ENCODE measurements at regions not wholly inside any gene's neighbourhood (a gene's known extent, or its start where the extent isn't known, plus 50 kb on each side); places are given as distances from the start of the nearest gene placed in this dataset.

DNA sequence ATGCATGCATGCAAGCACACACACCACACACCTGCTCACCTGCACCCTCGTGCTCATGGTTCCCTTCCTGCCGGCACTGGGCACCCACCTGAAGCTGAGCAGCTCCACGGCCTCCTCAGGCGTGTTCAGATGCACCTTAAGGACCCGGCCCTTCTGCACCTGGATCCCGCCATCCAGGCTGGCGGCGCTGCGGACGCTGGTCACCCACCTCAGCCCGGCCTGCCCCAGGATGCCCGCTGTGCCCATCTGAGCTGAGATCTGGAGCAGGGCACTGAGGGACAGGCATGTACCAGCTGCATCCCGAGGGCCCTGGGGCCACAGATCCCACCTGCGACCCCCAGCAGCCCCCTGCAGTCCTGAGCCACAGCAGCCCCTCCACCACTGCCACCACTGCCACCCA, 110.0 kb downstream of the LITAF start:
- no peak for DNase-seq (ENCODE audit: low spot score)
- TF ChIP-seq, protein P1, sequence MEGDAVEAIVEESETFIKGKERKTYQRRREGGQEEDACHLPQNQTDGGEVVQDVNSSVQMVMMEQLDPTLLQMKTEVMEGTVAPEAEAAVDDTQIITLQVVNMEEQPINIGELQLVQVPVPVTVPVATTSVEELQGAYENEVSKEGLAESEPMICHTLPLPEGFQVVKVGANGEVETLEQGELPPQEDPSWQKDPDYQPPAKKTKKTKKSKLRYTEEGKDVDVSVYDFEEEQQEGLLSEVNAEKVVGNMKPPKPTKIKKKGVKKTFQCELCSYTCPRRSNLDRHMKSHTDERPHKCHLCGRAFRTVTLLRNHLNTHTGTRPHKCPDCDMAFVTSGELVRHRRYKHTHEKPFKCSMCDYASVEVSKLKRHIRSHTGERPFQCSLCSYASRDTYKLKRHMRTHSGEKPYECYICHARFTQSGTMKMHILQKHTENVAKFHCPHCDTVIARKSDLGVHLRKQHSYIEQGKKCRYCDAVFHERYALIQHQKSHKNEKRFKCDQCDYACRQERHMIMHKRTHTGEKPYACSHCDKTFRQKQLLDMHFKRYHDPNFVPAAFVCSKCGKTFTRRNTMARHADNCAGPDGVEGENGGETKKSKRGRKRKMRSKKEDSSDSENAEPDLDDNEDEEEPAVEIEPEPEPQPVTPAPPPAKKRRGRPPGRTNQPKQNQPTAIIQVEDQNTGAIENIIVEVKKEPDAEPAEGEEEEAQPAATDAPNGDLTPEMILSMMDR (IDR thresholded peaks at IDR 0.05; ENCODE audit: extremely low read depth, missing control alignments): no peak

DNA sequence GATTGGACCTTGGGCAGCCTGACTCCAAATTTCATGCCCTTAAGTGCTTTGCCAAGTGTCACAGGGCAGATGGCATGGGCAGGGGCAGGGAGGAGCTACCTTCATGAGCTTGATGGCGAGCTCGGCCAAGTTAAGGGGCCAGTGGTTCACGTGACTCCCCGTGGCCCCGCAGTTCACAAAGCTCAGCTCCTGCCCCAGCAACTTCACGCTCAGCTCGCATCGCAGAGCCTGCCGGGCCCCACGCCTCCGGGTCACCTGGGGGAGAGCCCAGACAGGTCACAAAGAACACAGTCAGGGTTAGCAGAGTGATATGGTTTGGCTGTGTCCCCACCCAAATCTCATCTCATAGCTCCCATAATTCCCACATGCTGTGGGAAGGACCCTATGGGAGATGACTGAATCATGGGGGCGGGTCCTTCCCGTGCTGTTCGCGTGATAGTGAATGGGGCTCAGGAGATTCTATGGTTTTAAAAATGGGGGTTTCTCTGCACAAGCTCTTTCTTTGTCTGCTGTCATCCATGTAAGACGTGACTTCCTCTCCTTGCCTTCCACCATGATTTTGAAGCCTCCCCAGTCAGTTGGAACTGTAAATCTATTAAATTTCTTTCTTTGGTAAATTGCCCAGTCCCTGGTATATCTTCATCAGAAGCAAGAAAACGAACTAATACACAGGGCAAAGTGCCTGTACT, 108.1 kb downstream of the LITAF start:
- DNase-seq (ENCODE audit: low spot score): no peak
- TF ChIP-seq, protein P1 (IDR thresholded peaks at IDR 0.05; ENCODE audit: extremely low read depth, missing control alignments): no peak

DNA sequence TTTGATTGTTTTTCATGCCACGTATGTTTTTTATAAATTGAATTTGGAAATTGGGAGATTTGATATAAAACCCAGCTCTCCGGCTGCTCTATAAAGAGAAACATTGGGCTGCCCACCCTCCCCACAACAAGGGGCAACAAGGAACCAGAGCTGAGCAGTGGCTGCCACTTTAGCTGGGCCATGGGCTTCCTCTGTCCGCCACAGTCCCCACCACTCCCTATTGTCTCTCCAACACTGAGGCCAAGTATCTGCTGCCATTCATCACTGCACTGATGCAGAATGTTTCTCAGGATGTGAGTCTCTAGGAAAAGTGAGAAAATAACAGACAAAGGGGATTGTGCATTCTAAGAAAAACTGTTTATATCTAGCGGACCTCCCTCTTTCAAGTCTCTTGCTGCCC, 106.8 kb downstream of the LITAF start:
- no peak for DNase-seq (ENCODE audit: low spot score)
- TF ChIP-seq, protein P1 (IDR thresholded peaks at IDR 0.05; ENCODE audit: extremely low read depth, missing control alignments): no peak

DNA sequence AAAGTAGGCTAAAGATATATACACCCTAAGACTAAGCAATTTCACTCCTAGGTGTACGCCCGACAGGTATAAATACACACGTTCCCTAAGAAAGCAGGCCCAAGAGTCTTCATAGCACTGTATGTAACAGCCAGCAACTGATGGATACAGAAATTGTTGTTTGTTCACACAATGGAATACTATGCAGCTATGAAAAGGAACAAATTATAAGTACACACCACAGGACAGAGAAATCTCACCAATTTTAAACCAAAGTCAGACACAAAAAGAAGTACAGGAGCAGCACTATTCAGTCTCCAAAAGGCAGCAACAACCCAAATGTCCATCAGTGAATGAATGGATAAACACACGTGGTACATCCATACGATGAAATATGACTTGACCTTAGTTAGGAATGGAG, 106.1 kb downstream of the LITAF start:
- TF ChIP-seq, protein P1 (IDR thresholded peaks at IDR 0.05; ENCODE audit: extremely low read depth, missing control alignments): no peak

DNA sequence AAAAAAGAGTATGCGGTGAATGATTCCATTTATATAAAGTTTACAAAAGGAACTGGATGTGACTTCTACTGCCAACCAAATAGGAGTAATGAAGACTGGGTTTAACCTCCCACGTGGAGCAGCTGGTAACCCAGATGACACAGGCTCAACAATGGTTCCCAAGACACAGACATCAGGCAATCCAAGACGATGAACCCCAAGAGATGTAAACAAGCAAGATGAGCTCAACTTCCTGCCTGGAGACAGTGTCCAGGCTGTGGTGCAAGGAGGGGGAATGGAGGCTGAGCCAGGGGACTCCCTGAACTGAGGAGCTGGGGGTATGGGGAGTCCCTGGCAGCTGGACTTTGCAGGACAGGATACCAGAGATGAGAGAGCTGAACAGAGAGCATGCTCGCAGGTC, 104.7 kb downstream of the LITAF start:
- no peak for DNase-seq (ENCODE audit: low spot score)
- TF ChIP-seq, protein P1 (IDR thresholded peaks at IDR 0.05; ENCODE audit: extremely low read depth, missing control alignments): no peak

More for the DNA sequence above, 106.1 kb downstream of the LITAF start:
- DNase-seq (ENCODE audit: low spot score): no peak

DNA sequence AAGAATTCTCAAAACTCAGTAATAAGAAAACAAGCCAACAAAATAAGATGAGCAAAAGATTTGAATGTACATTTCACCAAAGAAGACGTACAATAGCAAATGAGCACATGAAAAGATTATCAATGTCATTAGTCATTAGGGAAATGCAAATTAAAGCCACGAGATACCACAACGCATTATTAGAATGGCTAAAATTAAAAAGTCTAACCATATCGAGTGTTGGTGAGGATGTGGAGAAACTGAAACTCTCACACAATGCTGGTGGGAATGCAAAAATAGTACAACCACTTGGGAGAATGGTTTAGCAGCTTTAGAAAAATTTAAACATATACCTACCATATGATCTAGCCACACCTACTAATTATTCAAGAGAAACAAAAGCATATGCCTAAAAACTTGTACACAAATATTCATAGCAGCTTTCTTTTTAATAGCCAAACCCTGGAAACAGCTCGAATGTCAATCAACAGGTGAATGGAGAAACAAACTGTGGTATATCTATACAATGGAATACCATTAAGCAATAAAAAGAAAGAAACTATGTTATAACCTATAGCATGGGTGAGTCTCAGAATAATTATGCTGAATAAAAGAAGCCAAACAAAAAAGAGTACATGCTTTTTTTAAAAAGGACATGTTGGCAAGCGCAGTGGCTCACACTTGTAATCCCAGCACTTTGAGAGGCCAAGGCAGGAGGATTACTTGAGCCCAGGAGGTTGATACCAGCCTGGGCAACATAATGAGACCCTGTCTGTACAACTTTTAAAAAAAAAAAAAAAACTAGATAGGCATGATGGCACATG, 103.6 kb downstream of the LITAF start:
- TF ChIP-seq, protein P1 (IDR thresholded peaks at IDR 0.05; ENCODE audit: extremely low read depth, missing control alignments): no peak
- DNase-seq (ENCODE audit: low spot score): no peak

DNA sequence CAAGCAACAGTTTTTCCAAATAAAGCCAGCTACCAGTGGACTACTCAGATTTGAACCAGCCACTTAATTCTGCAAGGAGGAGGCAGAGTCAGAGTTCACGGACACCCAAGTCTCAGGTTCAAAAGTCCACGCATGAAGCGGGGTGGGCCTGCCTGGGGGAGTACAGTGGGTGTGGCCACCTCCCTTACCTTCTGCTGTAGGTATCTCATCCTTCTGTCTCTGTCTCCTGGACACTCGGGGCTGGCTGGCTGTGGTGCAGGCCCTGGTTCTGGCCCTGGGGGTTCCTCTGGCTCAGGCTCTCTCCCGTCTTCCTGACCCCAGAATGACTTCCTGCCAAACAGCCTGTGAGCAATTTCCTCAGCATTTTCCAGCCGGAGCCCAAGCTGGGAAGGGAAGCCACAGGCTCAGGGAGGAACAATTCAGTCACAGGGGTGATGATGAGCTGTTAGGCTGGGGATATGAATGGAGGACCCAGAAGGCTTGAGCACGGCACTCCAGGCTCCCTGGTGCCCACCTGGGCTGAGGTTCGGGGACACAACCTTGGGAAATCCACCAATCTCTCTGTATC, 101.9 kb downstream of the LITAF start:
- DNase-seq (ENCODE audit: low spot score): no peak

More for the DNA sequence above, 101.9 kb downstream of the LITAF start:
- TF ChIP-seq, protein P1 (IDR thresholded peaks at IDR 0.05; ENCODE audit: extremely low read depth, missing control alignments): no peak

Data from GM20000 (cell line).